Activated CD4-positive, alpha-beta T cell treated with anti-CD3 and anti-CD28 coated beads, Interleukin-2, amount 50 U/mL, for 1 hour (primary cell): ENCODE measurements at regions not wholly inside any gene's neighbourhood (a gene's known extent, or its start where the extent isn't known, plus 50 kb on each side); places are given as distances from the start of the nearest gene placed in this dataset.
"Not testable (repeated sequence)": the region's sequence is repeated elsewhere in the genome, so short reads cannot be mapped to it uniquely, and the experiment has no call there.

Source experiments
- DNase-seq: peaks from one replicate; pipeline ENCODE4 v3.0.0-alpha.2; 2020

GRCh38 chr5:106658150-106658549, 1012.6 kb downstream of the EFNA5 start:
- no peak for DNase-seq

- DNase-seq = no peak
Observed at GRCh38 chr5:106656821-106657220, 1013.9 kb downstream of the EFNA5 start.

GRCh38 chr5:106649031-106649430, 1021.7 kb downstream of the EFNA5 start:
- DNase-seq = no peak

GRCh38 chr5:106648401-106648800, 1022.3 kb downstream of the EFNA5 start:
- no peak for DNase-seq

- DNase-seq = no peak
Observed at GRCh38 chr5:106646106-106646505, 1024.6 kb downstream of the EFNA5 start.

GRCh38 chr5:106640511-106640910, 1030.2 kb downstream of the EFNA5 start:
- no peak for DNase-seq

- no peak for DNase-seq
Observed at GRCh38 chr5:106639488-106639887, 1031.2 kb downstream of the EFNA5 start.

GRCh38 chr5:106637275-106637674, 1033.5 kb downstream of the EFNA5 start:
- no peak for DNase-seq

GRCh38 chr5:106634375-106634774, 1036.4 kb downstream of the EFNA5 start:
- DNase-seq = no peak

GRCh38 chr5:106633825-106634224, 1036.9 kb downstream of the EFNA5 start:
- no peak for DNase-seq

- DNase-seq = not testable (repeated sequence)
Observed at GRCh38 chr5:106628456-106628855, 1042.3 kb downstream of the EFNA5 start.

GRCh38 chr5:106610041-106610440, 1060.7 kb downstream of the EFNA5 start:
- DNase-seq = no peak

GRCh38 chr5:106601620-106602019, 1069.1 kb downstream of the EFNA5 start:
- no peak for DNase-seq

GRCh38 chr5:106600803-106601202, 1069.9 kb downstream of the EFNA5 start:
- DNase-seq = no peak

- no peak for DNase-seq
Observed at GRCh38 chr5:106595864-106596263, 1074.9 kb downstream of the EFNA5 start.

- no peak for DNase-seq
Observed at GRCh38 chr5:106584268-106584667, 1086.5 kb downstream of the EFNA5 start.

GRCh38 chr5:106578736-106579135, 1092.0 kb downstream of the EFNA5 start:
- DNase-seq = no peak

- DNase-seq = no peak
Observed at GRCh38 chr5:106574820-106575219, 1095.9 kb downstream of the EFNA5 start.

- no peak for DNase-seq
Observed at GRCh38 chr5:106566031-106566430, 1104.7 kb downstream of the EFNA5 start.

- DNase-seq = no peak
Observed at GRCh38 chr5:106545325-106545724, 1125.4 kb downstream of the EFNA5 start.

GRCh38 chr5:106543330-106543729, 1127.4 kb downstream of the EFNA5 start:
- DNase-seq = no peak

GRCh38 chr5:106530150-106530549, 1140.6 kb downstream of the EFNA5 start:
- no peak for DNase-seq

- DNase-seq = no peak
Observed at GRCh38 chr5:106525438-106525837, 1145.3 kb downstream of the EFNA5 start.

- DNase-seq = no peak
Observed at GRCh38 chr5:106523852-106524251, 1146.9 kb downstream of the EFNA5 start.

- DNase-seq = no peak
Observed at GRCh38 chr5:106522296-106522695, 1148.4 kb downstream of the EFNA5 start.

- DNase-seq = no peak
Observed at GRCh38 chr5:106521701-106522100, 1149.0 kb downstream of the EFNA5 start.
